ENCODE measurements at regions not wholly inside any gene's neighbourhood (a gene's known extent, or its start where the extent isn't known, plus 50 kb on each side); places are given as distances from the start of the nearest gene placed in this dataset.

DNA sequence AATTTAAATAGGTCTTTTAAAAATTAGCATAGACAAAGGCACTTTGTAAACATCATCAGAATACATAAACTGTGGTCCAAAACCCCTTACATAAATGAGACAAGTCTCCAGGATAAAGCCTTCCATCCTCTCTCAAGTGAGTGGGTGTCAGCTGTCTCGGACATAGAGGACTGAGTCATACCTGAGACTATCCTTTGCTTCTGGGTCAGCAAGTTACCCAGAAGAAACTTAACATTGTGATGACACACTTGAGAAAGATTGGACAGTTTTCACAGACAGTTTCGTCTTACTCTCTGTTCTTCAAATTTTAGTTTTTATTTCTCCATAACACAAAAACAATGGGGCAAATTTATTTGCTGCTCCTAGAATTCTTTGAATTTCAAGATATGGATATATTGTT lies 838.0 kb downstream of the DHX35 start (continued):
- TF ChIP-seq, protein P1, sequence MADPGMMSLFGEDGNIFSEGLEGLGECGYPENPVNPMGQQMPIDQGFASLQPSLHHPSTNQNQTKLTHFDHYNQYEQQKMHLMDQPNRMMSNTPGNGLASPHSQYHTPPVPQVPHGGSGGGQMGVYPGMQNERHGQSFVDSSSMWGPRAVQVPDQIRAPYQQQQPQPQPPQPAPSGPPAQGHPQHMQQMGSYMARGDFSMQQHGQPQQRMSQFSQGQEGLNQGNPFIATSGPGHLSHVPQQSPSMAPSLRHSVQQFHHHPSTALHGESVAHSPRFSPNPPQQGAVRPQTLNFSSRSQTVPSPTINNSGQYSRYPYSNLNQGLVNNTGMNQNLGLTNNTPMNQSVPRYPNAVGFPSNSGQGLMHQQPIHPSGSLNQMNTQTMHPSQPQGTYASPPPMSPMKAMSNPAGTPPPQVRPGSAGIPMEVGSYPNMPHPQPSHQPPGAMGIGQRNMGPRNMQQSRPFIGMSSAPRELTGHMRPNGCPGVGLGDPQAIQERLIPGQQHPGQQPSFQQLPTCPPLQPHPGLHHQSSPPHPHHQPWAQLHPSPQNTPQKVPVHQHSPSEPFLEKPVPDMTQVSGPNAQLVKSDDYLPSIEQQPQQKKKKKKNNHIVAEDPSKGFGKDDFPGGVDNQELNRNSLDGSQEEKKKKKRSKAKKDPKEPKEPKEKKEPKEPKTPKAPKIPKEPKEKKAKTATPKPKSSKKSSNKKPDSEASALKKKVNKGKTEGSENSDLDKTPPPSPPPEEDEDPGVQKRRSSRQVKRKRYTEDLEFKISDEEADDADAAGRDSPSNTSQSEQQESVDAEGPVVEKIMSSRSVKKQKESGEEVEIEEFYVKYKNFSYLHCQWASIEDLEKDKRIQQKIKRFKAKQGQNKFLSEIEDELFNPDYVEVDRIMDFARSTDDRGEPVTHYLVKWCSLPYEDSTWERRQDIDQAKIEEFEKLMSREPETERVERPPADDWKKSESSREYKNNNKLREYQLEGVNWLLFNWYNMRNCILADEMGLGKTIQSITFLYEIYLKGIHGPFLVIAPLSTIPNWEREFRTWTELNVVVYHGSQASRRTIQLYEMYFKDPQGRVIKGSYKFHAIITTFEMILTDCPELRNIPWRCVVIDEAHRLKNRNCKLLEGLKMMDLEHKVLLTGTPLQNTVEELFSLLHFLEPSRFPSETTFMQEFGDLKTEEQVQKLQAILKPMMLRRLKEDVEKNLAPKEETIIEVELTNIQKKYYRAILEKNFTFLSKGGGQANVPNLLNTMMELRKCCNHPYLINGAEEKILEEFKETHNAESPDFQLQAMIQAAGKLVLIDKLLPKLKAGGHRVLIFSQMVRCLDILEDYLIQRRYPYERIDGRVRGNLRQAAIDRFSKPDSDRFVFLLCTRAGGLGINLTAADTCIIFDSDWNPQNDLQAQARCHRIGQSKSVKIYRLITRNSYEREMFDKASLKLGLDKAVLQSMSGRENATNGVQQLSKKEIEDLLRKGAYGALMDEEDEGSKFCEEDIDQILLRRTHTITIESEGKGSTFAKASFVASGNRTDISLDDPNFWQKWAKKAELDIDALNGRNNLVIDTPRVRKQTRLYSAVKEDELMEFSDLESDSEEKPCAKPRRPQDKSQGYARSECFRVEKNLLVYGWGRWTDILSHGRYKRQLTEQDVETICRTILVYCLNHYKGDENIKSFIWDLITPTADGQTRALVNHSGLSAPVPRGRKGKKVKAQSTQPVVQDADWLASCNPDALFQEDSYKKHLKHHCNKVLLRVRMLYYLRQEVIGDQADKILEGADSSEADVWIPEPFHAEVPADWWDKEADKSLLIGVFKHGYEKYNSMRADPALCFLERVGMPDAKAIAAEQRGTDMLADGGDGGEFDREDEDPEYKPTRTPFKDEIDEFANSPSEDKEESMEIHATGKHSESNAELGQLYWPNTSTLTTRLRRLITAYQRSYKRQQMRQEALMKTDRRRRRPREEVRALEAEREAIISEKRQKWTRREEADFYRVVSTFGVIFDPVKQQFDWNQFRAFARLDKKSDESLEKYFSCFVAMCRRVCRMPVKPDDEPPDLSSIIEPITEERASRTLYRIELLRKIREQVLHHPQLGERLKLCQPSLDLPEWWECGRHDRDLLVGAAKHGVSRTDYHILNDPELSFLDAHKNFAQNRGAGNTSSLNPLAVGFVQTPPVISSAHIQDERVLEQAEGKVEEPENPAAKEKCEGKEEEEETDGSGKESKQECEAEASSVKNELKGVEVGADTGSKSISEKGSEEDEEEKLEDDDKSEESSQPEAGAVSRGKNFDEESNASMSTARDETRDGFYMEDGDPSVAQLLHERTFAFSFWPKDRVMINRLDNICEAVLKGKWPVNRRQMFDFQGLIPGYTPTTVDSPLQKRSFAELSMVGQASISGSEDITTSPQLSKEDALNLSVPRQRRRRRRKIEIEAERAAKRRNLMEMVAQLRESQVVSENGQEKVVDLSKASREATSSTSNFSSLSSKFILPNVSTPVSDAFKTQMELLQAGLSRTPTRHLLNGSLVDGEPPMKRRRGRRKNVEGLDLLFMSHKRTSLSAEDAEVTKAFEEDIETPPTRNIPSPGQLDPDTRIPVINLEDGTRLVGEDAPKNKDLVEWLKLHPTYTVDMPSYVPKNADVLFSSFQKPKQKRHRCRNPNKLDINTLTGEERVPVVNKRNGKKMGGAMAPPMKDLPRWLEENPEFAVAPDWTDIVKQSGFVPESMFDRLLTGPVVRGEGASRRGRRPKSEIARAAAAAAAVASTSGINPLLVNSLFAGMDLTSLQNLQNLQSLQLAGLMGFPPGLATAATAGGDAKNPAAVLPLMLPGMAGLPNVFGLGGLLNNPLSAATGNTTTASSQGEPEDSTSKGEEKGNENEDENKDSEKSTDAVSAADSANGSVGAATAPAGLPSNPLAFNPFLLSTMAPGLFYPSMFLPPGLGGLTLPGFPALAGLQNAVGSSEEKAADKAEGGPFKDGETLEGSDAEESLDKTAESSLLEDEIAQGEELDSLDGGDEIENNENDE (IDR thresholded peaks at IDR 0.05; ENCODE audit: insufficient replicate concordance, low read length) = no peak
